IPS DF 4.7 (cell line): ENCODE measurements at regions not wholly inside any gene's neighbourhood (a gene's known extent, or its start where the extent isn't known, plus 50 kb on each side); places are given as distances from the start of the nearest gene placed in this dataset.
"Not testable (repeated sequence)": the region's sequence is repeated elsewhere in the genome, so short reads cannot be mapped to it uniquely, and the experiment has no call there.

Experiments
- DNase-seq: peaks from one replicate; pipeline ENCODE4 v3.0.0-alpha.2; 2013; ENCODE audit warnings: low spot score; ENCODE audit errors: extremely low read depth

GRCh38 chr12:113573148-113573547, 101.5 kb upstream of the LHX5 start:
- no peak for DNase-seq

- DNase-seq, result no peak
Measured at GRCh38 chr12:113571713-113572112, 100.0 kb upstream of the LHX5 start.

- DNase-seq, result no peak
Measured at GRCh38 chr12:113569806-113570205, 98.1 kb upstream of the LHX5 start.

GRCh38 chr12:113568021-113568420, 96.3 kb upstream of the LHX5 start:
- no peak for DNase-seq

- DNase-seq, result no peak
Measured at GRCh38 chr12:113565368-113565767, 93.7 kb upstream of the LHX5 start.

GRCh38 chr12:113561068-113561780, 89.6 kb upstream of the LHX5 start:
- no peak for DNase-seq

- no peak for DNase-seq
Measured at GRCh38 chr12:113559466-113559865, 87.8 kb upstream of the LHX5 start.

GRCh38 chr12:113555226-113555625, 83.6 kb upstream of the LHX5 start:
- no peak for DNase-seq

- DNase-seq, result no peak
Measured at GRCh38 chr12:113552760-113553159, 81.1 kb upstream of the LHX5 start.

- DNase-seq, result no peak
Measured at GRCh38 chr12:113551563-113551962, 79.9 kb upstream of the LHX5 start.

- DNase-seq, result no peak
Measured at GRCh38 chr12:113548467-113548866, 76.8 kb upstream of the LHX5 start.

GRCh38 chr12:113546916-113547863, 75.5 kb upstream of the LHX5 start:
- no peak for DNase-seq

GRCh38 chr12:113537751-113538087, 66.0 kb upstream of the LHX5 start:
- DNase-seq, result no peak

- no peak for DNase-seq
Measured at GRCh38 chr12:113537046-113537750, 65.5 kb upstream of the LHX5 start.

GRCh38 chr12:113535100-113535499, 63.4 kb upstream of the LHX5 start:
- DNase-seq, result no peak

GRCh38 chr12:113534555-113534954, 62.9 kb upstream of the LHX5 start:
- no peak for DNase-seq

- DNase-seq, result no peak
Measured at GRCh38 chr12:113533842-113534375, 62.2 kb upstream of the LHX5 start.

- no peak for DNase-seq
Measured at GRCh38 chr12:113532292-113532691, 60.6 kb upstream of the LHX5 start.

- not testable (repeated sequence) for DNase-seq
Measured at GRCh38 chr12:113531073-113531472, 59.4 kb upstream of the LHX5 start.

- DNase-seq, result no peak
Measured at GRCh38 chr12:113528606-113529293, 57.1 kb upstream of the LHX5 start.

- DNase-seq, result no peak
Measured at GRCh38 chr12:113525066-113525465, 53.4 kb upstream of the LHX5 start.
